HTR-8/SVneo (cell line): ENCODE measurements at regions not wholly inside any gene's neighbourhood (a gene's known extent, or its start where the extent isn't known, plus 50 kb on each side); places are given as distances from the start of the nearest gene placed in this dataset.

Source experiments
- DNase-seq: peaks from one replicate; pipeline ENCODE4 v3.0.0; 2011; ENCODE audit warnings: low spot score, mixed read lengths; ENCODE audit not compliant: insufficient read length
- FAIRE-seq: peaks from 2 replicates; lab custom pipeline; 2011; peaks lifted over from hg19 to GRCh38; lab: Jason Lieb, UNC

GRCh38 chr12:125687820-125688219 lies 622.6 kb downstream of the AACS start:
- FAIRE-seq, result no peak
- DNase-seq, result no peak

DNA sequence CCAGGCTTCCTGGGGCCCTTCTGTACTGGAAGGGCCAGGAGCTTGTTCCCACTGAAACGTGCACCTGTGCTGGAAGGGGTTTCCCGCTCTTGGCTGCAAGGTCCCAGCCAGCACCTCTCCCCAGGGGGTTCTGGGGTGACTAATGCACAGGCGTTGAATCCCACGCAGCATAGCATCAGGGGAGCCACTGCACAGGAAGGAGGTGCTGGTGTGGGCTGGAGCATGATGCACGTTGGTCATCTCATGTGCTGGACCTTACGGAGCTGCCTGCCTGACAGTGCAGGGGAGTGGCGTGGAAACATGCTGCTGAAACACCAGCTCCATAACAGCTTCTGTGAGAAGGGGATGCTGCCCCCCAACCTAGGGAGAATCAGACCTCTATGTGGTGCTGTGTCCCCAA lies 623.0 kb downstream of the AACS start:
- FAIRE-seq (no peak), DNase-seq (no peak)

- no peak for FAIRE-seq
These were observed 623.6 kb downstream of the AACS start for GRCh38 chr12:125688881-125689280.

DNA sequence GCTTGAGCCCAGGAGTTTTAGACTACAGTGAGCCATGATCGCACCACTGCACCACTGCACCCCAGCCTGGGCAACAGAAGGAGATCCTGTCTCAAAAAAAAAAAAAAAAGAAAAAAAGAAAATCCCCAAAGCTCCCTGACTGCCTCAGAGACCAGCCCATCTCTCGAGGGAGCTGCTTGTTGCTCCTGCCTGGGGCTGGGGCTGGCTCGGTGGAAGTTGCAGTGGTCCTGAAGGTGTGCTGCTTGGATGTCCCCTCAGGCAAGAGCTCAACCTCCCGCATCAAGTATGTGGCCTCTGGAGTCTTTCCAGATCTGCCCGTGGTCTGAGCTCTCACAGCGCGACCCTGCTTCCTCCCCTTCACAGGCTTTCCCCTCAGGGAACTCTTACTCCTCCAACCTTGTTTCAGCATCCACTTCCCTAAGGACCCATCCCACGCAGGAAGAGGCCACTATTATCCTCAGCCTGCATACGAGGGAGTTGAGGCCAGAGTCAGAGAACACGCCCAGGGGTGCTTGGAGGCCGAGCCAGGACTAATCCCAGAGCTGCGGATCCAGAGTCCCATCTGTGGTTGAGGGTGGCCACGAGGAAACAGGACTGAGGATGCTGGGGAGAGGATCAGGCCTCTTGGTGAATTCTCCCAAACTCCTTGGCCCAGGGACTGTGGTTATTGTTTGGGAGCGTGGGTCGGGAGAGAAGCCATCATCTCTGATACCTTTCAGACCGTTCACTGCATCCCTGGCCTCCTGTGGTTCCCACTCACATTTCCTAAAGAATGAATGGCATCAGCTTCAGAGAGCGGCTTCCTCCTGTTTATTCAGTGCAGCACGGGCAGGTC lies 624.6 kb downstream of the AACS start:
- DNase-seq (no peak), FAIRE-seq (no peak)

More at GRCh38 chr12:125688881-125689280, 623.6 kb downstream of the AACS start:
- DNase-seq, result no peak

DNA sequence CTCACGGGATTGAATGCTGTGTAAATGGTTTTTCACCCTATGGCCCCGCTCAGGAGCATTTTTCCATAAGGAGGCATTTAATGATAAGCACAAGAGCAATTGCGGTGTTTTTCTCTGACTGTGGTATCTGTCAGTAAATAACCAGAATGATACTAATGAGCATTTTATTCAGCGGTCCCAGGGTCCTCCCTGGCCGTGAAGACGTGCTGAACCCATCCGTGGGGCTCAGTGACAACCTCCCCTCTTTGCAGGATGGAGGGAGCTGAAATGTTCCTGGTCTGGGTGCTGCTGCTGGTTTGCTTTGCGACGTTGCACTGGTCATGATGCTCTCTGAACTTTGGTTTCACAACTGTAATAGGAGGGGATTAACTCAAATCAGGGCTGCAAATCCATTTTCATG lies 625.6 kb downstream of the AACS start:
- no peak for FAIRE-seq

GRCh38 chr12:125696054-125696453 lies 630.8 kb downstream of the AACS start:
- FAIRE-seq, result no peak

More for the DNA sequence above, 625.6 kb downstream of the AACS start:
- DNase-seq, result no peak

GRCh38 chr12:125704803-125705202 lies 639.6 kb downstream of the AACS start:
- no peak for DNase-seq
- no peak for FAIRE-seq

More at GRCh38 chr12:125696054-125696453, 630.8 kb downstream of the AACS start:
- no peak for DNase-seq

GRCh38 chr12:125720961-125721360 lies 655.7 kb downstream of the AACS start:
- FAIRE-seq (peak; percentile 90), DNase-seq (no peak)

GRCh38 chr12:125734137-125734536 lies 668.9 kb downstream of the AACS start:
- DNase-seq, result no peak
- no peak for FAIRE-seq

- DNase-seq, result no peak
- FAIRE-seq, result no peak
These were observed 673.0 kb downstream of the AACS start for GRCh38 chr12:125738211-125738610.

DNA sequence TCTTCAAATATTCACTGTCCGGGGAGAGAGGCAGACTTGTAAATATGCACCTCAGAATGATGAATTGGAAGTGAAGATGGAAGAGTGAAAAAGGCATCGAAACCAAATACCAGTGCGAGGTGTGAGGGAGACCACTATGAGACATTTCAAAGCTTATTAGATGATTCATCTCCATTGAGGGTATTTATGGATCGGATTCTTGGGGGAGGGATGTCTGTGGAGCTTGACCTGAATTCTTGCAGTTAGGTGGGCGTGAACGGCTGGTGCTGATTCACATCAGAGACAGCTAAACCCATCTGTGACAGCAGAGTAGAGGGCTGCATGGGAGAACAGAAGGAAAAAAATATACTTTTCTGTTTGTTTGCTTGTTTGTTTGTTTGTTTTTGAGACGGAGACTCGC lies 677.2 kb downstream of the AACS start:
- FAIRE-seq (no peak), DNase-seq (no peak)

- no peak for DNase-seq
- FAIRE-seq, result no peak
These were observed 679.0 kb downstream of the AACS start for GRCh38 chr12:125744201-125744600.

DNA sequence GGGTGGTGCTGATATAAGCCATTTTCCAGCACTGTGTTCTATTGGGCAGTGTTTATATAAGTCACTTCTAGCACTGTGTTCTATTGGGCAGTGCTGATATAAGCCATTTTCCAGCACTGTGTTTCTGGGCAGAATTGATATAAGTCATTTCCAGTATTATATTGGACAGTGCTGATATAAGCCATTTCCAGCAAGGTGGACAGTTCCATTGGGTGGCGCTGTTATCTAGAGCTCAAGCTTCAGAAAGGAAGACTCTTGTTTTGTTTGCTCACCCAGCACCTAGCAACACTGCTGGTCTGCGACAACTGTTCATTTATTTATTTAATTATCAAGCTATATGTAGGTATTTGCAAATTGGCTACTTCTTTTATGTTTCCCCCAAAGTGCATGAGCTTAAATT lies 690.3 kb downstream of the AACS start:
- FAIRE-seq, result no peak
- no peak for DNase-seq

DNA sequence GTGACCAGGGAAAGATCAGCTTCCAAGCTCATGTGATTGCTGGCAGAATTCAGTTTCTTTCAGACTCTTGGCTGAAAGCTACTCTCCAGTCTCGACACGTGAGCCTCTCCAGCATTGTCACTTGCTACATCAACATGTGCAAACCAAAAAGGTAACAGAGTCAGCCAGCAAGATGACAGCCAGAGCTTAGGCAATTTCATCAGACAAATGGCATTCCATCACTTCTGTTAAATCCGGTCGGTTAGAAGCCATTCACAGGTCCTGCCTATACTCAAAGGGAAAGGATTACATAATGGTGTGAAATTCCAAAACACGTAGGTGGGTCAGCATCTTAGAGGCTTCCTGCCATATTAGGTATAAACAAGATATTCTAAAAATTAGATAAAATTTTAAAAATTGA lies 700.9 kb downstream of the AACS start:
- DNase-seq (no peak), FAIRE-seq (no peak)

- no peak for DNase-seq
- no peak for FAIRE-seq
These were observed 707.2 kb downstream of the AACS start for GRCh38 chr12:125772403-125772802.

GRCh38 chr12:125773033-125773640 lies 707.9 kb downstream of the AACS start:
- FAIRE-seq, result no peak

DNA sequence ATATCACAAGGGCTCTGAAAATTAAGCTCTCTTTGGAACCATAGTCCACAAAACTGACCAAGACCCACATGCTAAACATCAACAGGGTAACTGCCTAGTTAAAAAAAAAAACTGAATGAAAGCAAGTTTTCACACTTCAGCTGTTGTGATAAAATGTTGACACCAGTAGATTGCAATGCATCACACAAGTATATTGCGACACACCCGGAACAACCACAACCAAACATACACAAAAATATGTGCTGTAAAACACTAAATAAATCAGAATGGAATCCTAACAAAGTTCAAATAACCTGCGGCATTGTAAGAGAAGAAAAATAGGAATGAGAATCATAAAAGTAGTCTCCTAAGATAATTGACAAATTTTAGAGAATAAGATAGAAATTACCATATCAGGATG lies 710.3 kb downstream of the AACS start:
- FAIRE-seq (no peak), DNase-seq (no peak)

More at GRCh38 chr12:125773033-125773640, 707.9 kb downstream of the AACS start:
- no peak for DNase-seq

GRCh38 chr12:125776212-125776611 lies 711.0 kb downstream of the AACS start:
- DNase-seq, result no peak
- no peak for FAIRE-seq

- no peak for DNase-seq
- no peak for FAIRE-seq
These were observed 720.9 kb downstream of the AACS start for GRCh38 chr12:125786143-125786542.

GRCh38 chr12:125794401-125794800 lies 729.2 kb downstream of the AACS start:
- DNase-seq (no peak), FAIRE-seq (no peak)

DNA sequence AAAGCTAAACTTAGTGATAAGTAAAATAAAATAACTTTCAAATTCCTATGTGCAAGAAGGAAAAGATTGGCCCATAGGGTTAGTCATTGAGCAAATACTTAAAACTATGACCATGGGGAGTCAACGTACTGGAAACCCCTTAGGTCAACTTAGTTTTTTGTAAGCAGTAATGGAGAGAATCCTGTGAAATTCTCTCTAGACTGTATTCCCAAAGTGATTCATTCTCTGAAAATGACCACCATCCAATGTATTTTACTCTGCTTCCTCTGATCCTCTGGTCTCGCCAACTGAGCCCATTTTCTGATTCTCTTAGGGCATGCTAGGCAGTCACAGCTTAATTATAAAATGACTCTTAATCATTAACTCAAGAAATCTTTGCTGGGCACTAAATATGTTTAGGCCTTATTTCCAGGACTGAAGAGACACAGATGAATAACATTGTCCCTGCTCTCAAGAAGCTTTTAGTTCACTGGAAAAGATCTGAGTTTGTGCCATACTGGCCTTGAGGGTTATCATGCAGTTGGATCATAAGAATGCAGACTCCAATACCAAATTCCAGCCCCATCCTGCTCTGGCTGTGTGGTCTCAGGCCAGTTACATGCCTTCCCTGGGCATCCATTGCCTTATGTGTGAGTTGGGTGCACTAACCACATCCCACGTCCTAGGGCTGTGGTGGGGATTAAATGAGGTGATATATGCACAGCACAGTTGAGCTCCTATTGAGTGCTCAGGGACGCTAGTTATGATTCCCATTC lies 732.4 kb downstream of the AACS start:
- DNase-seq, result no peak
- FAIRE-seq, result no peak
